Stomach (tissue), 8 donors: ENCODE measurements at regions not wholly inside any gene's neighbourhood (a gene's known extent, or its start where the extent isn't known, plus 50 kb on each side); places are given as distances from the start of the nearest gene placed in this dataset.

Experiments
- DNase-seq, 2 donors: peaks; one replicate each; pipeline versions ENCODE4 v3.0.0 to v3.0.0-alpha.2; 2013 to 2019
- H3K27ac ChIP-seq, 5 donors: fragments of 200-600 bp in 4 of 5; sonication (generic) in 4 of 5; one replicate each; pipeline ENCODE4 v1.5.1; 2013 to 2019; ENCODE audit warnings: mild to moderate bottlenecking in 1 of 5, moderate library complexity in 1 of 5
- H3K27me3 ChIP-seq, 3 donors: fragments of 200-600 bp; sonication (generic); one replicate each; pipeline ENCODE4 v1.5.1; 2017 to 2019; ENCODE audit warnings: mixed run types in 1 of 3
- H3K36me3 ChIP-seq, 4 donors: fragments of 200-600 bp; sonication (generic); 1 replicate in 3 of 4; 2 replicates in 1 of 4; pipeline ENCODE4 v1.5.1; 2016 to 2019
- H3K4me1 ChIP-seq, 4 donors: fragments of 200-600 bp; sonication (generic); one replicate each; pipeline ENCODE4 v1.5.1; 2016 to 2019
- H3K4me3 ChIP-seq, 4 donors: fragments of 200-600 bp; sonication (generic) in 3 of 4; one replicate each; pipeline ENCODE4 v1.5.1; 2016 to 2019; ENCODE audit warnings: mild to moderate bottlenecking in 1 of 4
- H3K9me3 ChIP-seq, 4 donors: fragments of 200-600 bp; sonication (generic); one replicate each; pipeline ENCODE4 v1.5.1; 2016 to 2019
- CTCF ChIP-seq, 7 experiments: fragments of 450-650 bp in 4 of 7; fragments of 200-600 bp in 3 of 7; sonication (generic) in 3 of 7; IDR thresholded peaks; one replicate each; pipeline ENCODE4 v1.5.1; 2016 to 2019; ENCODE audit warnings: antibody characterized with exemption in 7 of 7, control low read depth in 2 of 7, mild to moderate bottlenecking in 1 of 7
- EP300 ChIP-seq: sonication (generic); formaldehyde crosslinking; IDR thresholded peaks from one replicate; pipeline ENCODE4 v1.6.1; 2017; ENCODE audit warnings: antibody characterized with exemption
- POLR2A ChIP-seq, 4 donors: fragments of 450-650 bp; IDR thresholded peaks; one replicate each; pipeline ENCODE4 v1.6.1; 2016; ENCODE audit warnings: antibody characterized with exemption in 4 of 4, control low read depth in 2 of 4, mild to moderate bottlenecking in 1 of 4, moderate library complexity in 1 of 4
- POLR2AphosphoS5 ChIP-seq, 3 donors: sonication (generic); formaldehyde crosslinking; IDR thresholded peaks; one replicate each; pipeline ENCODE4 v1.6.1; 2016; ENCODE audit warnings: antibody characterized with exemption in 3 of 3
- WGBS, 5 donors: extraction: QIAGEN DNeasy Blood & Tissue Kit in 3 of 5; methylation state at CpG; one replicate each; pipeline versions ENCODE4 v1.1.5 to v1.1.7; 2013 to 2018; 5-methylcytosine and 5-hydroxymethylcytosine counted together
- intact Hi-C: fragments of 100-400 bp; cut with DNase I; formaldehyde crosslinking; loops from one replicate; pipeline ENCODE4 v1.15.1; 2023; ENCODE audit warnings: low total_unique reads
- donor health status: healthy with polysubstance abuse.
- donor health status: Bipolar disorder and iron deficiency.
- donor health status: healthy.

- no peak for TF ChIP-seq POLR2A (IDR thresholded peaks at IDR 0.05)
- no peak for TF ChIP-seq EP300
- no peak for TF ChIP-seq POLR2AphosphoS5 (IDR thresholded peaks at IDR 0.05)
- TF ChIP-seq CTCF (IDR thresholded peaks at IDR 0.05): no peak
- Histone ChIP-seq H3K4me1 (no peaks in the 10 kb centered on the region), H3K4me3 (no peak overlapping the region), H3K36me3 (no peaks in the 10 kb centered on the region), H3K27me3 (no peaks in the 10 kb centered on the region), H3K27ac (no peak overlapping the region), H3K9me3 (no peaks in the 10 kb centered on the region)
- DNase-seq: no peak
- intact Hi-C loops: no loop called here
These were observed 190.4 kb downstream of the MIS18A start for GRCh38 chr21:32088471-32088870.

- DNase-seq: no peak
These were observed 191.4 kb downstream of the MIS18A start for GRCh38 chr21:32087447-32087846.

GRCh38 chr21:32083197-32083596 is 195.7 kb downstream of the MIS18A start:
- H3K27me3 ChIP-seq: no peaks in the 10 kb centered on the region

More at GRCh38 chr21:32087447-32087846, 191.4 kb downstream of the MIS18A start:
- intact Hi-C loops: no loop called here
- Histone ChIP-seq H3K27ac (no peak overlapping the region), H3K4me3 (no peak overlapping the region), H3K9me3 (no peaks in the 10 kb centered on the region), H3K4me1 (no peaks in the 10 kb centered on the region), H3K27me3 (no peaks in the 10 kb centered on the region), H3K36me3 (no peaks in the 10 kb centered on the region)
- TF ChIP-seq CTCF (IDR thresholded peaks at IDR 0.05): no peak
- TF ChIP-seq EP300: no peak
- TF ChIP-seq POLR2AphosphoS5 (IDR thresholded peaks at IDR 0.05): no peak
- TF ChIP-seq POLR2A (IDR thresholded peaks at IDR 0.05): no peak
- WGBS, 5 donors: 13 to 57% (median 36%) methylated on average over 1 of the region's 1 CpG

GRCh38 chr21:32082466-32082865 is 196.4 kb downstream of the MIS18A start:
- Histone ChIP-seq H3K27me3 (no peaks in the 10 kb centered on the region), H3K27ac (no peak overlapping the region), H3K36me3 (no peaks in the 10 kb centered on the region), H3K9me3 (no peaks in the 10 kb centered on the region), H3K4me3 (no peak overlapping the region), H3K4me1 (no peaks in the 10 kb centered on the region)
- no peak for TF ChIP-seq CTCF (IDR thresholded peaks at IDR 0.05)
- TF ChIP-seq EP300: no peak
- TF ChIP-seq POLR2A (IDR thresholded peaks at IDR 0.05): no peak
- TF ChIP-seq POLR2AphosphoS5 (IDR thresholded peaks at IDR 0.05): no peak
- WGBS, 5 donors: 56 to 74% (median 67%) methylated on average over 5 of the region's 5 CpGs
- intact Hi-C loops: no loop called here
- no peak for DNase-seq

More at GRCh38 chr21:32083197-32083596, 195.7 kb downstream of the MIS18A start:
- no peaks in the 10 kb centered on the region for H3K4me1 ChIP-seq
- TF ChIP-seq EP300 (no peak), POLR2AphosphoS5 (IDR thresholded peaks at IDR 0.05) (no peak), CTCF (IDR thresholded peaks at IDR 0.05) (no peak), POLR2A (IDR thresholded peaks at IDR 0.05) (no peak)
- H3K36me3 ChIP-seq: no peaks in the 10 kb centered on the region
- peak in 1 of 2 donors; percentile 34 for DNase-seq
- intact Hi-C loops: no loop called here
- H3K9me3 ChIP-seq: no peaks in the 10 kb centered on the region
- no peak overlapping the region for H3K4me3 ChIP-seq
- 44 to 59% (median 54%) methylated on average over 2 of the region's 2 CpGs for WGBS, 5 donors
- no peak overlapping the region for H3K27ac ChIP-seq
